Tibial nerve (tissue), 4 donors: ENCODE measurements at regions not wholly inside any gene's neighbourhood (a gene's known extent, or its start where the extent isn't known, plus 50 kb on each side); places are given as distances from the start of the nearest gene placed in this dataset.

Experiments used
- EP300 ChIP-seq, 2 donors: sonication (generic); formaldehyde crosslinking; IDR thresholded peaks; one replicate each; pipeline ENCODE4 v1.6.1; 2017; ENCODE audit warnings: antibody characterized with exemption in 2 of 2, mild to moderate bottlenecking in 1 of 2
- POLR2A ChIP-seq, 2 donors: fragments of 450-650 bp; IDR thresholded peaks; one replicate each; pipeline ENCODE4 v1.6.1; 2017; ENCODE audit warnings: antibody characterized with exemption in 2 of 2, mild to moderate bottlenecking in 2 of 2, moderate library complexity in 2 of 2
- TF ChIP-seq, protein P1 (sequence below), 5 experiments: fragments of 200-600 bp in 3 of 5; fragments of 450-650 bp in 2 of 5; sonication (generic) in 3 of 5; IDR thresholded peaks; one replicate each; pipeline ENCODE4 v1.5.1; 2016 to 2019; ENCODE audit warnings: antibody characterized with exemption in 5 of 5, mild to moderate bottlenecking in 3 of 5, moderate library complexity in 2 of 5

DNA sequence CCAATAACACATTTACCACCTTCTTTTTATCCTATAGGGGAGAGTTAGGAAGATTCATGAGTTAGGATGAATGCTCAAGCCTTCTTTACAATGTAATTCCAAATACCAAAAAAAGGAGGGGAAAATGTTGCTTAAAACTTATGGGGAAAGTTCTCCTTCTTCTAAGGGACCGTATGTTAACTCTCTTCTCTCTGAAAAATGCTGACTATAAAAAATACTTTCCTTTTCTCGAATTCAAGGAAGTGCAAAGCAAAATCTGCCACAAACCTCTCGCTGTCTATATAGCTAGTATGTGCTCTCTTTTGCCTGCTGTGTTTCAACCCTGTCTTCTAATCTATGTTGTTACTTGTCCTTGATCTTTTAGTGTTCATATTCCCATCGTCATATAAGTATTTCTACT, 768.6 kb upstream of the C9orf72 start:
- TF ChIP-seq, protein P1, sequence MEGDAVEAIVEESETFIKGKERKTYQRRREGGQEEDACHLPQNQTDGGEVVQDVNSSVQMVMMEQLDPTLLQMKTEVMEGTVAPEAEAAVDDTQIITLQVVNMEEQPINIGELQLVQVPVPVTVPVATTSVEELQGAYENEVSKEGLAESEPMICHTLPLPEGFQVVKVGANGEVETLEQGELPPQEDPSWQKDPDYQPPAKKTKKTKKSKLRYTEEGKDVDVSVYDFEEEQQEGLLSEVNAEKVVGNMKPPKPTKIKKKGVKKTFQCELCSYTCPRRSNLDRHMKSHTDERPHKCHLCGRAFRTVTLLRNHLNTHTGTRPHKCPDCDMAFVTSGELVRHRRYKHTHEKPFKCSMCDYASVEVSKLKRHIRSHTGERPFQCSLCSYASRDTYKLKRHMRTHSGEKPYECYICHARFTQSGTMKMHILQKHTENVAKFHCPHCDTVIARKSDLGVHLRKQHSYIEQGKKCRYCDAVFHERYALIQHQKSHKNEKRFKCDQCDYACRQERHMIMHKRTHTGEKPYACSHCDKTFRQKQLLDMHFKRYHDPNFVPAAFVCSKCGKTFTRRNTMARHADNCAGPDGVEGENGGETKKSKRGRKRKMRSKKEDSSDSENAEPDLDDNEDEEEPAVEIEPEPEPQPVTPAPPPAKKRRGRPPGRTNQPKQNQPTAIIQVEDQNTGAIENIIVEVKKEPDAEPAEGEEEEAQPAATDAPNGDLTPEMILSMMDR (IDR thresholded peaks at IDR 0.05): no peak
- no peak for TF ChIP-seq POLR2A (IDR thresholded peaks at IDR 0.05)
- TF ChIP-seq EP300 (IDR thresholded peaks at IDR 0.05): no peak
